ENCODE measurements at regions not wholly inside any gene's neighbourhood (a gene's known extent, or its start where the extent isn't known, plus 50 kb on each side); places are given as distances from the start of the nearest gene placed in this dataset.

GRCh38 chr7:157488966-157489365, 152.2 kb downstream of the DNAJB6 start:
- Histone ChIP-seq H2AFZ (no peak overlapping the region), H3K36me3 (ENCODE audit: insufficient read depth) (no peaks in the 10 kb centered on the region), H3K27me3 (ENCODE audit: insufficient read depth) (no peaks in the 10 kb centered on the region), H3K79me2 (replicated peaks; ENCODE audit: insufficient read depth) (no peaks in the 10 kb centered on the region), H3K9me2 (ENCODE audit: insufficient read depth) (no peaks in the 10 kb centered on the region), H3K4me1 (ENCODE audit: insufficient read depth) (no peaks in the 10 kb centered on the region), H3K27ac (ENCODE audit: low read depth) (no peak overlapping the region), H3K4me2 (no peak overlapping the region), H4K20me1 (replicated peaks; ENCODE audit: insufficient read depth) (no peaks in the 10 kb centered on the region), H3F3A (replicated peaks; ENCODE audit: low read depth) (no peaks in the 10 kb centered on the region), H3K4me3 (no peak overlapping the region)
- TF ChIP-seq EZH2phosphoT487 (IDR thresholded peaks at IDR 0.05; ENCODE audit: unreplicated experiment) (no peak), ZNF114 (CRISPR knock-in tag; IDR thresholded peaks at IDR 0.05) (no peak), NANOG (IDR thresholded peaks at IDR 0.05; ENCODE audit: borderline replicate concordance) (no peak), ZNF462 (CRISPR knock-in tag; IDR thresholded peaks at IDR 0.05) (no peak), CREB1 (CRISPR knock-in tag; IDR thresholded peaks at IDR 0.05; ENCODE audit: low read depth) (no peak), JUNB (IDR thresholded peaks at IDR 0.05; ENCODE audit: unreplicated experiment) (no peak), REST (IDR thresholded peaks at IDR 0.05; ENCODE audit: unreplicated experiment) (no peak), EZH2 (IDR thresholded peaks at IDR 0.05; ENCODE audit: low read depth, unreplicated experiment) (no peak), POLR2AphosphoS5 (IDR thresholded peaks at IDR 0.05; ENCODE audit: low read depth) (no peak), STAT1 (IDR thresholded peaks at IDR 0.05; ENCODE audit: unreplicated experiment) (no peak), ZNF331 (CRISPR knock-in tag; IDR thresholded peaks at IDR 0.05; ENCODE audit: low read depth) (no peak)
- TF ChIP-seq, protein P1, sequence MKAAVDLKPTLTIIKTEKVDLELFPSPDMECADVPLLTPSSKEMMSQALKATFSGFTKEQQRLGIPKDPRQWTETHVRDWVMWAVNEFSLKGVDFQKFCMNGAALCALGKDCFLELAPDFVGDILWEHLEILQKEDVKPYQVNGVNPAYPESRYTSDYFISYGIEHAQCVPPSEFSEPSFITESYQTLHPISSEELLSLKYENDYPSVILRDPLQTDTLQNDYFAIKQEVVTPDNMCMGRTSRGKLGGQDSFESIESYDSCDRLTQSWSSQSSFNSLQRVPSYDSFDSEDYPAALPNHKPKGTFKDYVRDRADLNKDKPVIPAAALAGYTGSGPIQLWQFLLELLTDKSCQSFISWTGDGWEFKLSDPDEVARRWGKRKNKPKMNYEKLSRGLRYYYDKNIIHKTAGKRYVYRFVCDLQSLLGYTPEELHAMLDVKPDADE (IDR thresholded peaks at IDR 0.05) = no peak
- TF ChIP-seq, protein P2, sequence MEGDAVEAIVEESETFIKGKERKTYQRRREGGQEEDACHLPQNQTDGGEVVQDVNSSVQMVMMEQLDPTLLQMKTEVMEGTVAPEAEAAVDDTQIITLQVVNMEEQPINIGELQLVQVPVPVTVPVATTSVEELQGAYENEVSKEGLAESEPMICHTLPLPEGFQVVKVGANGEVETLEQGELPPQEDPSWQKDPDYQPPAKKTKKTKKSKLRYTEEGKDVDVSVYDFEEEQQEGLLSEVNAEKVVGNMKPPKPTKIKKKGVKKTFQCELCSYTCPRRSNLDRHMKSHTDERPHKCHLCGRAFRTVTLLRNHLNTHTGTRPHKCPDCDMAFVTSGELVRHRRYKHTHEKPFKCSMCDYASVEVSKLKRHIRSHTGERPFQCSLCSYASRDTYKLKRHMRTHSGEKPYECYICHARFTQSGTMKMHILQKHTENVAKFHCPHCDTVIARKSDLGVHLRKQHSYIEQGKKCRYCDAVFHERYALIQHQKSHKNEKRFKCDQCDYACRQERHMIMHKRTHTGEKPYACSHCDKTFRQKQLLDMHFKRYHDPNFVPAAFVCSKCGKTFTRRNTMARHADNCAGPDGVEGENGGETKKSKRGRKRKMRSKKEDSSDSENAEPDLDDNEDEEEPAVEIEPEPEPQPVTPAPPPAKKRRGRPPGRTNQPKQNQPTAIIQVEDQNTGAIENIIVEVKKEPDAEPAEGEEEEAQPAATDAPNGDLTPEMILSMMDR (conservative IDR thresholded peaks at IDR 0.05; ENCODE audit: low read depth in 2 of 2) = no peak
- H3K4me3 Mint-ChIP-seq = no peak overlapping the region
- peaks cover 97% of the 10 kb centered on the region for H3K9me3 Mint-ChIP-seq
- peaks cover 16% of the 10 kb centered on the region for H3K27me3 Mint-ChIP-seq (ENCODE audit: insufficient read depth, low read depth, poor library complexity)
- ATAC-seq (no peak), DNase-seq (ENCODE audit: low spot score) (no peak)
- peaks cover 42% of the 10 kb centered on the region for H3K36me3 Mint-ChIP-seq (ENCODE audit: low read depth)
- H3K27ac Mint-ChIP-seq = no peak overlapping the region
- no peaks in the 10 kb centered on the region for H3K4me1 Mint-ChIP-seq

All from GM23338 (cell line).